ENCODE measurements at regions not wholly inside any gene's neighbourhood (a gene's known extent, or its start where the extent isn't known, plus 50 kb on each side); places are given as distances from the start of the nearest gene placed in this dataset.

DNA sequence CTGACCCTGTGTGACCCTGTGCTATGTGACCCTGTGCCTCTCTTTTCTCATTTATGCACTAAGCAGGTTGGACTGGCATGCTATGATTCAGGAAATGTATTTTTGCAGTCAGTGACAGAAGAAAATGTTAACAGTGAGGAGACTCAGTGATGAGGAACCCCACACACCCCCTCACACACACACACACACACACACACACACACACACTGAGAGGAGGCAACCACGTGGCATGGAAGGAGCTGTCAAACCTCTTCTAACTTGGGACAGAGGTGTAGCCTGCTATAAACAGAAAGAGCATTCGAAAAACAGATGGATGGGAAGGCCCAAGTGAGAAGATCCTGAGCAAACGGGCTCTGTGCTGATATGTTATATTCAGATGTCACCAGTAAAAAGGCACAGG lies 57.9 kb upstream of the GRIA1 start:
- peaks cover 6% of the 10 kb centered on the region; the same call in 1 of the 2 replicates for H3K27me3 ChIP-seq (ENCODE audit: insufficient read depth, low read length)
- H2AFZ ChIP-seq (ENCODE audit: low read depth, low read length, poor library complexity, severe bottlenecking): no peak overlapping the region
- H3K4me2 ChIP-seq (ENCODE audit: low read length): no peak overlapping the region
- no peak overlapping the region for H3K9ac ChIP-seq (ENCODE audit: low read length)
- ChIA-PET CTCF (no interaction called here), POLR2A (no interaction called here), RAD21 (ENCODE audit: low non-redundant PET in 1 of 2, low total read pairs in 2 of 2, uncharacterized antibody in 2 of 2, unreplicated experiment in 2 of 2) (no interaction called here)
- no peaks in the 10 kb centered on the region for H3K36me3 ChIP-seq (ENCODE audit: control insufficient read depth in 1 of 2, insufficient read depth in 2 of 2, low read length in 2 of 2)
- H3K79me2 ChIP-seq (ENCODE audit: insufficient read depth, low read length): no peaks in the 10 kb centered on the region
- H3K9me2 ChIP-seq (ENCODE audit: insufficient read depth): no peaks in the 10 kb centered on the region
- H3K4me1 ChIP-seq (ENCODE audit: control insufficient read depth in 1 of 2, insufficient read depth in 2 of 2, low read length in 2 of 2): no peaks in the 10 kb centered on the region
- H3K9me3 ChIP-seq (ENCODE audit: control insufficient read depth in 1 of 2, insufficient read depth in 1 of 2, low read depth in 1 of 2, low read length in 2 of 2): no peaks in the 10 kb centered on the region
- TF ChIP-seq CBX3 (IDR thresholded peaks at IDR 0.05; ENCODE audit: low read depth): no peak
- no peak for TF ChIP-seq POLR2AphosphoS5 (IDR thresholded peaks at IDR 0.05; ENCODE audit: low read depth, low read length)
- TF ChIP-seq EZH2phosphoT487 (IDR thresholded peaks at IDR 0.05; ENCODE audit: borderline replicate concordance): no peak
- TF ChIP-seq YY1 (IDR thresholded peaks at IDR 0.05; ENCODE audit: extremely low read depth, insufficient replicate concordance, low read depth, low read length): no peak
- no peak for TF ChIP-seq RAD21 (IDR thresholded peaks at IDR 0.05; ENCODE audit: low read depth)
- TF ChIP-seq SRF (IDR thresholded peaks at IDR 0.05; ENCODE audit: low read depth): no peak
- TF ChIP-seq JUND (IDR thresholded peaks at IDR 0.05): no peak
- no peak for TF ChIP-seq TCF7L2 (IDR thresholded peaks at IDR 0.05; ENCODE audit: borderline replicate concordance, extremely low read depth, insufficient read depth, insufficient read length)
- TF ChIP-seq EZH2 (IDR thresholded peaks at IDR 0.05): no peak
- no peak for TF ChIP-seq ELF1 (IDR thresholded peaks at IDR 0.05; ENCODE audit: borderline replicate concordance, low read depth)
- no peak for ATAC-seq
- BruUV-seq (replicated peaks): no TSS peak
- no peak overlapping the region for H3K27ac ChIP-seq (ENCODE audit: low read depth, low read length)
- no peak for DNase-seq (ENCODE audit: low read depth, low spot score)
- H4K20me1 ChIP-seq (ENCODE audit: insufficient read depth): no peaks in the 10 kb centered on the region
- H3K4me3 ChIP-seq (replicated peaks in 1 of 2; ENCODE audit: low read depth in 1 of 2, low read length in 2 of 2): no peak overlapping the region
- intact Hi-C loops (cut with micrococcal nuclease): no loop called here

GRCh38 chr5:153437251-153437650 lies 53.2 kb upstream of the GRIA1 start:
- no peaks in the 10 kb centered on the region for H3K79me2 ChIP-seq (ENCODE audit: insufficient read depth, low read length)
- no peak overlapping the region for H3K4me3 ChIP-seq (replicated peaks in 1 of 2; ENCODE audit: low read depth in 1 of 2, low read length in 2 of 2)
- ChIA-PET POLR2A (no interaction called here), RAD21 (ENCODE audit: low non-redundant PET in 1 of 2, low total read pairs in 2 of 2, uncharacterized antibody in 2 of 2, unreplicated experiment in 2 of 2) (no interaction called here), CTCF (no interaction called here)
- H3K9me3 ChIP-seq (ENCODE audit: control insufficient read depth in 1 of 2, insufficient read depth in 1 of 2, low read depth in 1 of 2, low read length in 2 of 2): no peaks in the 10 kb centered on the region
- H3K9me2 ChIP-seq (ENCODE audit: insufficient read depth): no peaks in the 10 kb centered on the region
- peaks cover 15% of the 10 kb centered on the region for H3K27me3 ChIP-seq (ENCODE audit: insufficient read depth, low read length)
- H2AFZ ChIP-seq (ENCODE audit: low read depth, low read length, poor library complexity, severe bottlenecking): no peak overlapping the region
- H4K20me1 ChIP-seq (ENCODE audit: insufficient read depth): no peaks in the 10 kb centered on the region
- H3K4me2 ChIP-seq (ENCODE audit: low read length): no peak overlapping the region
- ATAC-seq: no peak
- intact Hi-C loops (cut with micrococcal nuclease): no loop called here
- no peak overlapping the region for H3K27ac ChIP-seq (ENCODE audit: low read depth, low read length)
- BruUV-seq (replicated peaks): no TSS peak
- H3K4me1 ChIP-seq (ENCODE audit: control insufficient read depth in 1 of 2, insufficient read depth in 2 of 2, low read length in 2 of 2): no peaks in the 10 kb centered on the region
- no peak overlapping the region for H3K9ac ChIP-seq (ENCODE audit: low read length)
- DNase-seq (ENCODE audit: low read depth, low spot score): no peak
- no peaks in the 10 kb centered on the region for H3K36me3 ChIP-seq (ENCODE audit: control insufficient read depth in 1 of 2, insufficient read depth in 2 of 2, low read length in 2 of 2)
- TF ChIP-seq POLR2A (IDR thresholded peaks at IDR 0.05; ENCODE audit: borderline replicate concordance, extremely low read depth, insufficient read depth, insufficient read length): no peak
- no peak for TF ChIP-seq SP1 (IDR thresholded peaks at IDR 0.05; ENCODE audit: low read depth)
- no peak for TF ChIP-seq ZNF274 (IDR thresholded peaks at IDR 0.05; ENCODE audit: low read depth, low read length)
- no peak for TF ChIP-seq SRF (IDR thresholded peaks at IDR 0.05; ENCODE audit: low read depth)
- TF ChIP-seq ATF3 (IDR thresholded peaks at IDR 0.05): no peak
- no peak for TF ChIP-seq SIN3A (IDR thresholded peaks at IDR 0.05; ENCODE audit: low read depth)
- TF ChIP-seq EGR1 (IDR thresholded peaks at IDR 0.05; ENCODE audit: low read depth): no peak
- no peak for TF ChIP-seq EZH2 (IDR thresholded peaks at IDR 0.05)
- TF ChIP-seq FOSL1 (IDR thresholded peaks at IDR 0.05; ENCODE audit: low read depth): no peak
- TF ChIP-seq, protein P1, sequence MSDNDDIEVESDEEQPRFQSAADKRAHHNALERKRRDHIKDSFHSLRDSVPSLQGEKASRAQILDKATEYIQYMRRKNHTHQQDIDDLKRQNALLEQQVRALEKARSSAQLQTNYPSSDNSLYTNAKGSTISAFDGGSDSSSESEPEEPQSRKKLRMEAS (IDR thresholded peaks at IDR 0.05): no peak
- no peak for TF ChIP-seq ZBTB33 (IDR thresholded peaks at IDR 0.05; ENCODE audit: extremely low read depth, insufficient replicate concordance, low read length)
